Psoas muscle (tissue), 7 donors: ENCODE measurements at regions not wholly inside any gene's neighbourhood (a gene's known extent, or its start where the extent isn't known, plus 50 kb on each side); places are given as distances from the start of the nearest gene placed in this dataset.

ENCODE experiments used
- ATAC-seq, 4 donors: fragments of 200-7000 bp; cut with Tn5 transposase; one replicate each; pipeline ENCODE4 v1.9.1; 2020; ENCODE audit warnings: moderate library complexity in 3 of 4, mild to moderate bottlenecking in 2 of 4
- DNase-seq, 2 donors: peaks; one replicate each; pipeline ENCODE4 v3.0.0-alpha.2; 2020
- H3K27ac ChIP-seq: fragments of 200-600 bp; one replicate; pipeline ENCODE4 v1.8.0; 2022
- H3K27me3 ChIP-seq, 3 donors: fragments of 200-600 bp in 1 of 3; one replicate each; pipeline versions ENCODE4 v1.6.1 to v1.8.0; 2013 to 2022; ENCODE audit warnings: low read length in 2 of 3, mild to moderate bottlenecking in 2 of 3, moderate library complexity in 1 of 3; ENCODE audit not compliant: insufficient read depth in 3 of 3
- H3K36me3 ChIP-seq, 2 donors: fragments of 200-600 bp in 1 of 2; one replicate each; pipeline versions ENCODE4 v1.6.1 to v1.8.0; 2013 to 2022; ENCODE audit warnings: low read depth in 1 of 2, mild to moderate bottlenecking in 1 of 2, moderate library complexity in 1 of 2; ENCODE audit not compliant: insufficient read depth in 1 of 2
- H3K4me1 ChIP-seq: fragments of 200-600 bp; one replicate; pipeline ENCODE4 v1.8.0; 2022
- H3K4me3 ChIP-seq: fragments of 200-600 bp; one replicate; pipeline ENCODE4 v1.8.0; 2022; ENCODE audit warnings: mild to moderate bottlenecking
- H3K9me3 ChIP-seq: fragments of 200-600 bp; one replicate; pipeline ENCODE4 v1.8.0; 2022
- CTCF ChIP-seq: fragments of 200-600 bp; IDR thresholded peaks from one replicate; pipeline ENCODE4 v1.8.0; 2022; ENCODE audit warnings: antibody characterized with exemption
- WGBS, 3 donors: extraction: QIAGEN DNeasy Blood & Tissue Kit; methylation state at CpG; one replicate each; pipeline versions ENCODE4 v1.1.6 to v1.1.7; 2013; 5-methylcytosine and 5-hydroxymethylcytosine counted together
- intact Hi-C, 2 donors: fragments of 100-400 bp; cut with DNase I; formaldehyde crosslinking; loops; one replicate each; pipeline versions ENCODE4 v1.11.0 to v1.14.2; 2022
- donor health status: healthy with polysubstance abuse.
- donor health status: DM: no; HTN: no; CAD: no; lungs with moderate emphysema.
- donor health status: Bipolar disorder and iron deficiency.
- donor health status: healthy.
- donor health status: DM: yes; HTN: yes; CAD: no.
- donor health status: DM: no; HTN: no; CAD: no.
- donor health status: DM: yes; HTN: yes; CAD: no.

GRCh38 chr11:122441666-122442035, 213.9 kb upstream of the UBASH3B start:
- H3K9me3 ChIP-seq, result no peaks in the 10 kb centered on the region
- H3K4me3 ChIP-seq, result peak overlapping the region; percentile 70
- no peak for TF ChIP-seq CTCF
- H3K27me3 ChIP-seq, result no peaks in the 10 kb centered on the region
- no peak overlapping the region for H3K27ac ChIP-seq
- ATAC-seq (no peak), DNase-seq (no peak)
- no peaks in the 10 kb centered on the region for H3K36me3 ChIP-seq
- WGBS, 3 donors, result 8 to 17% (median 13%) methylated on average over 3 of the region's 3 CpGs
- H3K4me1 ChIP-seq, result peaks cover 9% of the 10 kb centered on the region
- intact Hi-C loops, result loop anchor here in 1 of 2 donors (5.0 kb wide), 3 partner anchors 46 to 224 kb away; no protein-coding TSS in a partner anchor

- peaks cover 9% of the 10 kb centered on the region for H3K4me1 ChIP-seq
- H3K27ac ChIP-seq, result no peak overlapping the region
- no peaks in the 10 kb centered on the region for H3K9me3 ChIP-seq
- TF ChIP-seq CTCF, result no peak
- ATAC-seq (peak in 3 of 4 donors; percentile 35 to 67 (median 50)), DNase-seq (peak; percentile 42 to 67)
- intact Hi-C loops, result loop anchor here in 1 of 2 donors (5.0 kb wide), 3 partner anchors 46 to 224 kb away; no protein-coding TSS in a partner anchor
- H3K4me3 ChIP-seq, result peak overlapping the region; percentile 70
- H3K27me3 ChIP-seq, result no peaks in the 10 kb centered on the region
- 5% methylated on average over 28 of the region's 28 CpGs for WGBS, 3 donors
- no peaks in the 10 kb centered on the region for H3K36me3 ChIP-seq
These were observed 214.5 kb upstream of the UBASH3B start for GRCh38 chr11:122440811-122441665.

GRCh38 chr11:122439866-122440810, 215.4 kb upstream of the UBASH3B start:
- Histone ChIP-seq H3K9me3 (no peaks in the 10 kb centered on the region), H3K4me3 (peak overlapping the region; percentile 70), H3K27ac (peak overlapping the region; percentile 4), H3K36me3 (no peaks in the 10 kb centered on the region), H3K4me1 (peaks cover 12% of the 10 kb centered on the region), H3K27me3 (no peaks in the 10 kb centered on the region)
- ATAC-seq (peak; percentile 68 to 85 (median 76)), DNase-seq (peak; percentile 27 to 67)
- TF ChIP-seq CTCF, result no peak
- 9 to 11% (median 9%) methylated on average over 29 of the region's 29 CpGs for WGBS, 3 donors
- intact Hi-C loops, result loop anchor here (5.0 to 10.0 kb wide), 4 partner anchors 47 to 225 kb away; no protein-coding TSS in a partner anchor

- no peaks in the 10 kb centered on the region for H3K9me3 ChIP-seq
- peak overlapping the region; percentile 28 for H3K27ac ChIP-seq
- H3K4me3 ChIP-seq, result no peak overlapping the region
- peaks cover 13% of the 10 kb centered on the region for H3K4me1 ChIP-seq
- 21 to 47% (median 27%) methylated on average over 3 of the region's 3 CpGs for WGBS, 3 donors
- ATAC-seq (peak in 3 of 4 donors; percentile 44 to 58 (median 56)), DNase-seq (no peak)
- no peak for TF ChIP-seq CTCF
- intact Hi-C loops, result loop anchor here in 1 of 2 donors (10.0 kb wide), 1 partner anchor 221 kb away; no protein-coding TSS in a partner anchor
- no peaks in the 10 kb centered on the region for H3K27me3 ChIP-seq
- no peaks in the 10 kb centered on the region for H3K36me3 ChIP-seq
These were observed 219.3 kb upstream of the UBASH3B start for GRCh38 chr11:122436188-122436555.
